HG02884 (cell line): ENCODE measurements at regions not wholly inside any gene's neighbourhood (a gene's known extent, or its start where the extent isn't known, plus 50 kb on each side); places are given as distances from the start of the nearest gene placed in this dataset.
"Not testable (repeated sequence)": the region's sequence is repeated elsewhere in the genome, so short reads cannot be mapped to it uniquely, and the experiment has no call there.

Experiments used
- ATAC-seq: cut with Tn5 transposase; IDR thresholded peaks from one replicate; pipeline ENCODE4 v1.9.1; 2021; ENCODE audit warnings: mild to moderate bottlenecking, moderate library complexity; ENCODE audit not compliant: unreplicated experiment

DNA sequence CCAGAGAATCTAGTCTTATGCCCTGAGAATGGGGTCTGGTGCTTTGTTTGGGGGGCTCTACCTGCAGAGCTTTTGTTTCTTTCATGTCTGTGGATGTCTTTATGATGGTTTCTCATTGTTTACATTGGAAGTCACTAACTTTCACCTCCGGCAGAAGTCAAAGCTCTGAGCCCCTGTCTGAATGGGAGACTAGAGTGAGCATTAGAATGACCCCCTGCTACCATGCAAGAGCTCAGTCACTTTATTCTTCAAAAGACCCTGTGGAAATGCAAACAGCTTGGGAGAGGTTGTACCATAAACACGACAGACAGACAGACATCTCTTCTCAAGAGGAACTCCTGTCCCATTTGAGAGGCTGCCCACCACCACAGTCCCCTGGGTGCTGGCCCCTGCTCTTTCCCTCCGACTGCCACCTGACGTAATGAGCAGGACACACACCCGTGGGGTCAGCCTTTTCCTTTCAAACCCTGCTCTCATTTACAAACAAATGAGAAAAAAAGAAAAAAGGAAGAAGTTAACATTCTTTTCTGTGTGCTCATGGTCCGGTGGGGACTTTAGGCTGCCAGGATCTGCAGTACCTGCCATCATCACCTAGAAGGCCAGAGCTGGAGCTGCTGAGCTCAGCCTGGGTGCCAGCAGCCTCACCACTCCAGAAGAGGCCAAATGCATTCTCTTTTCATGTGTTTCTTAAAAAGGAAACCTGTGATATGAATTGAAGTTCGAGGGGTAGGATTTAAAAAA lies 91.6 kb downstream of the FZD1 start:
- ATAC-seq, result no peak

DNA sequence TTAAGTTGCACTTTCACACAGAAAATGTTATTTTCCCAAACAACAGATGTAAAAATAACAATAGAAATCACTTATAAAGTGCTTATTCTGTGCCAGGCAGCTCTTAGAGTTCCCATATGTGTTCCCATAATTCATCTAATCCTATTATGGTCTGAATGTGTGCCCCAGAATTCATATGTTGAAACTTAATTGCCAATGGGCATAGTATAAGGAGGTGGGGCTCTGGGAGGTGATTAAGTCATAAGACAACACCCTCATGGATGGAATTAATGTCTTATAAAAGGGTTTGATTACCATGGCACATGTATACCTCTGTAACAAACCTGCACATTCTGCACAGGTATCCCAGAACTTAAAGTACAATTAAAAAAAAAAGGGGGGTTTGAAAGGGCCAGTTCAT lies 92.7 kb downstream of the FZD1 start:
- no peak for ATAC-seq

DNA sequence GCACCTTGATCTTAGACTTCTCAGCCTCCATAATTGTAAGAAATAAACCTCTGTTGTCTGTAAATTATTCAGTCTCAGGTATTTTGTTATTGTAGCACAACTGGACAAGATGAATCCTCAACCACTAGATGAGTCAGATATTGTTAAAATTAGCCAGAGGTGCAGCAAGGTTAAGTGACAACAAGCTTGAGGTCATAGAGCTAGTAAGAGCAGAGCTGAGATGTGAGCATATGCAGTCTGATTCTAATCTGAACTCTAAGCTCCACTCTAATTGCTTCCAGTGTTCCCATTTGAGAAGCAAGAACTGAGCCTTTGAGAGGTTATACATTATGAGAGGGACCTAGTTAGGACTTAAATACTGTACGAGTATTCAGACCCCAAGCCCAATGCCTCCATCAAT lies 93.1 kb downstream of the FZD1 start:
- ATAC-seq, result no peak

DNA sequence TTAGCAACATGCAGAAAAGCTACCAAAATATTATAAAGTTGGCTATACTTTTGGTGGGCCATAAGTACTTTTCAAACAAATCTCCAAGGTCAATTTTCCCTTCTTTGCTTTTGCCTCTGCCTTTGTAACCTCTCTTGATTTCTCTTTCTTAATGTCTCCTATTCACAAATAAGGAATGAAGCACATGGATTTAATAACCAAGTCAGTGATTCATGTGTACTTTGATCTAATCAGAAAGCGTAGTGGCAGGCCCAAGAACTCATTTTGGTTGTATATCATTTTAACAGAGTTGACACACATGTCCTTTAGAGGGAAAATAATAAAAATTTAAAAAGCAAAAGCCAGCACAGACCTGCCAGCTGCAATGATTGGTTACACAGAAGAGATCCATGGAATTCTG lies 93.7 kb downstream of the FZD1 start:
- ATAC-seq, result no peak

DNA sequence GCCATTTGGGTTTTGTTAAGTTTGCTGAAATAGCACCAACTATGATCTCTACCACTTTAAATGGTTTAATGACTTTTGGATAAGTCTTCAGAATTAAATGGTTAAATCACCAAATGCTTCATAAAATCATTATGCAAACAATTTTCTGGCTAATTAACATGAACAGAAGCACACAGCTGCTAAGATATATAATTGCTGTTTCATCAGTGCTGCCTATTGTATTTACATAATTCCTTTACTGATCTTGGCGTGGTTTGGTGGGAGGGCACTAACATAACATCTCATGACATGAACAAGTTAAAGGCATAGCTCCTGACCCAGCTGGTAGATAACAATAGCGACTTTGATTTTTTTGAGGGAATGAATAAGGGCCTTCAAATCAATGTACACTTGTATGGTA lies 94.1 kb downstream of the FZD1 start:
- no peak for ATAC-seq

DNA sequence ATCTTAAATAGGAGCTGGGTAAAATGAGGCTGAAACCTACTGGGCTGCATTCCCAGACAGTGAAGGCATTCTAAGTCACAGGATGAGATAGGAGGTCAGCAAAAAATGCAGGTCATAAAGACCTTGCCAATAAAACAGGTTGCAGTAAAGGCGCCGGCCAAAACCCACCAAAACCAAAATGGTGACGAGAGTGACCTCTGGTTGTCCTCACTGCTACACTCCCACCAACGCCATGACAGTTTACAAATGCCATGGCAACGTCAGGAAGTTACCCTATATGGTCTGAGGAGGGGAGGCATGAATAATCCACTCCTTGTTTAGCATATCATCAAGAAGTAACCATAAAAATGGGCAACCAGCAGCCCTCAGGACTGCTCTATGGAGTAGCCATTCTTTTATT lies 100.9 kb downstream of the FZD1 start:
- ATAC-seq, result not testable (repeated sequence)

DNA sequence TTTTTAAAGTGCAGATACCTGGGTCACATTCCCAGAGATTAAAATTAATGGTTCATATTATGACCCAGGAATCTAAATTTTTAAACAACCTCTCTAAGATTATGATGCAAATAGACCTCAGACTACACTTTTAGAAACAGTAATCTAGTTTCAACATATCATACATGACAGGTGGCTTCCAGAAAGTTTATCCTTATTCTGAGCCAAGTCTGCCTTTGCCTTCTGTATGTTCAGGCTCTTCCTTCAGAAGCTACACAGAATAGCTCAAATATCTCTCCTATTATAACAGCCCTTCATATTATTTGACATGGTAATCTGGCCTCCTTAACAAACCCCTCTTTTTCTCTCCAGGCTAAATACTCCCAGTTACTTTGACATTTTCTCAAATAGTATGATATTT lies 101.9 kb downstream of the FZD1 start:
- ATAC-seq, result no peak

DNA sequence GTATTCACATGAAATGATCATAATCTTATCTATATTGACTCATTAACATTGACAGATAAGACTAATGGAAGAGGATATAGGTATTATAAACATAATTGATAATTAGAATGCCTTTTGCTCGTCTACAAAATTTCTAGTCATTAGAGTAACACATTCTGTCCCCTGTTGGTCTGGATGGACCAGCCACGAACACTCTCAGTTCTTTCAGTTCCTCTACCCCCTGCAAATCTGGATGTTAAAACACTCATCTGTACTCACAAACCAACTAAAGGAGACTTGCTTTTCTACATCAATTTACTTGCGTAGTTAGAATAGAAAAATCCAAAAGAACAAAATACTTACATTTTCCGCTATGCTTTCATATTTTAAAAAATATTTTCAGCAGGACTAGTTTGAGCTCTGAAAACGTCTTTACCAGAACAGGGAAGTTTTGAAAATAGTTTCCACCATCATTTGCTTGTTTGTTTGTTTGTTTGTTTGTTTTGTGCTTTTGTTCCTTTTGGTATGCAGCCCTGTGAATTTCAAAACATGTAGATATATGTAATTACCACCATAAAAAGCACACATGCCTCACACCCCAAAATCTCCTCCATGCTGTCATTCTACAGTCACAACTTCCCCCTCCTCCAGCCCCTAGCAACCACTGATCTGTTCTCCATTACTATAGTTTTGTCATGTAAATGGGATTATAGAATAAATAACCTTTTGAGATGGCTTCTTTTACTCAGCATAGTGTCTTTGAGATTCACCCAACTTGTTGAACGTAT lies 103.8 kb downstream of the FZD1 start:
- ATAC-seq, result no peak

DNA sequence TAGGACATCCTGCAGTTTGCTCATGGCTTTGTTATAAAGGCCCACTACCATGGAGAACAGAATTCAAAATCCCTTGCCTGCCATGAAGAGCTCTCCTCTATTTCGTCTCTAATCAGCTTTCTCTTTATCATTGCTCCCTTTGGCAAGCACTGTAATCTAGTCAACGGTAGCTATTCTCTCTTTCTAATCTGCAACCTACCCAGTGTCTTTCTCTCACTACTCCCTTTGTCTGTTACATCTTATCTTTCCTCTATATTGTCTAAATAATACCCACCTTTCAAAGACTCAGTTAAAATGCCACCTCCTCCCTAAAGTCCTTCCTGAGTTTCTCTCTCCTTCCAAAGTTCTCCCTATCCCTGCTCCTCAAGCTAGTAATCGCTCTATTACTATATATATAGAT lies 108.1 kb downstream of the FZD1 start:
- ATAC-seq, result no peak

DNA sequence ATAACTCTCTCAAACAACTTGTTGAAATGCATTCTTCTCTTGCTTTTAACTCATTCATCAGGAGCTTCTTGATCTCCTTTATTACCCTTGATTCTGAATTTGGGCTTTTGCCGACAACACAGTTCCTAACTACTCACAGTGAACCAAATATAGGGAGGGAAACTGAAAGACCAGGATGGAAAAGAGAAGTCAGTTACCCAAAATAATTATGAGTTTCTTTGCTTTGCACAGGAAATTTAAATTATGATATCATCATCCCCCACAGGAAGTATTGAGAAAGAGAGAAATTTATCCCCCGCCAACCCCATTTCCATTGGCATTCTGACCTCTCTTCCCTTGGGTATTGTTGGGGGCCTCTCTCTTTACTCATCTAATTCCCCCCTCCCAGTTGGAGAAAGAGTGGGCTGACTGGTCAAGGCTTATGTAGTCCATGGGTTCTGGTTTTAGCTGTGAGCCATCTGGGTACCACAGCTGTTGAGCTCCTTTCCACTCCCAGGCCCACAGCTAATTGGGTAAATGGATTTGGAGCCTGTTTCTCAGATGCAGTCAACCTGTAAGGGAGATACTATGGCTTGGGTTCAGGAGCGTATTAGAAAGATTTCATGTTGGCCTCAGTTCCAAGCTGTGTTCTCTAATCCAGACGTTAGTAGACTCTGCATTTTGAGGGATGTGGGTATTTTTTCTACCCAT lies 109.0 kb downstream of the FZD1 start:
- ATAC-seq, result no peak

DNA sequence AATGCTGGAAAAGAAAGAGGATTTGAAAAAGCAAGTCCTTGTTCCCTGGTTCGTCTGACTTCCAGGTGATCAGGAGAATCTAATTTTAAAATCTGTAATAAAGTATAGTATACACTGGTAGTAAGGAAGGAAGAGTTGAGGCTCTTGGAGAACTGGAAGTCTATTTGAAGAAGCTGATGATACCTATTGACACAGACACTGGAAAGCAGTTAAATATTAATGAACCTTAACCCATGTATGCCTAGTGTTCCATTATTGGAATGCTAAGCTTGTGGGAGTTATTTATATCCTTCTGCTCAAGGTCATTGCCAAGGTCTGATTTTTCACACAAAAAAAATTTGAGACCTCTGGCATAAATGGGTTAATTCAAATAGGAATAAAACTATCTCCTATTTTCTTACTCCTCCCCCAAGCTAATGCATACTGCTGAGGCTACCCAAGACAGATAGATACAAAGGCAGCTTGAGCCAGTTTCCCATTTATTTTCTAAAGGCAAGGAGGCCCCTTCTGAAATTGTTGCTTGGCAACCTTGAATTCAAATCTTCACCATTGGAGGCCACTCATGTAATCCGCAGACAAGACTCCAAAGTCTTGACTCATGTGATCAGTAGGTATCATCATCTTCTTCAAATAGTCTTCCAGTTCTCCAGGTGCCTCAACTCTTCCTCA lies 110.2 kb downstream of the FZD1 start:
- ATAC-seq, result no peak

DNA sequence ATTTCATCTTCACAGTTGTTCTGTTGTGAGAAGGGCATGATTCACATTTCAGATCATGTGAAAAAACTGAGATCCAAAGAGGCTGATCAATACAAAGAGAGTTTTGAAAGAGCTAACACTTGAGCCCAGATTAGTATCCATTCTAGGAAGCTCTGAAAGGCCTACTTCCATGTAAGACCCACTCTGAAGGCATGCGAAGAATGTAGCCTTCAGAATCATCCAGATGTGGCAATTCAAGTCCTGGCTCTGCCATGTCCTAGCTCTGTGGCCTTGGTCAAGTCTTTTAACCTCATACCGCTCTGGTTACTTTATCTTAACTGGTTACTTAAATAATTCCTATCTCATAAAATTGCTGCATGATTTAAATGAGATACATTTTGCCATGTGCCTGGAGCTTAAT lies 111.1 kb downstream of the FZD1 start:
- ATAC-seq, result no peak

DNA sequence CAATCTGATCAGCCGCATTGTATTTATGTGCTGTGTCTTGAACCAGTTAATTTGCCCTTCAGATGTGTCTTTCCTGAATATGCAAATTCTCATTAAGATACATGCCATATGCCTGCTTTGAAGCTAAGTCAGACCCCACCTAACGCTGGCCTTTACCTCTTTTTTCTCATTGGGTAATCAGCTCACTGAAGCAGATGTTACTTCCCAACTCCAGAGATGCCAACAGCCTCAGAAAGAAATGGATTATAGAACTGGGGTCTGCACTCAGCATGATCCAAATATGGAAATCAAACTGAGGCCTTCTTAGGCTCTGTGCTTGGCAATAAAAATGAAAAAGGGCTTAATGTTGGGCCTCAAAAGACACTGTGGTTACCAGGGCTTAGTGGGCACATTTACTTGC lies 113.9 kb downstream of the FZD1 start:
- ATAC-seq, result no peak

DNA sequence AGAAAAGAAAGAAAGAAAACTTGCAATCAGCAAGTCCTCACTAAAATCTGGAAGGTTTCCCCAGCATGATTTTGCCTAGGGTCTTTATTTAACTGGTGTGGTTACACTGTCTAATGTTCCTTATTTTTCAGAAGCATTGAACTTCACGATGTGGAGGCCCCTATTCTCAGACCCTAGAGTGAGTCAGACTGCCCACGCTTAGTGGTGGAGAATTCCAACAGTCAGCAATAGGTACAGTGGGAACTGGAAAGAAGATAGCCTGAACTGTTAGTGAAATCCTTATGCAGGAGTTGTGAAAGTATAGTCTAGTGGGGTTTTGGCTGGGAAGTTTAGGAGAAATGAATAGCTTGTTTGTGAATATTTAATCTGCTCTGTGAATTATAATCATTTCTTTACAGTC lies 115.0 kb downstream of the FZD1 start:
- no peak for ATAC-seq

DNA sequence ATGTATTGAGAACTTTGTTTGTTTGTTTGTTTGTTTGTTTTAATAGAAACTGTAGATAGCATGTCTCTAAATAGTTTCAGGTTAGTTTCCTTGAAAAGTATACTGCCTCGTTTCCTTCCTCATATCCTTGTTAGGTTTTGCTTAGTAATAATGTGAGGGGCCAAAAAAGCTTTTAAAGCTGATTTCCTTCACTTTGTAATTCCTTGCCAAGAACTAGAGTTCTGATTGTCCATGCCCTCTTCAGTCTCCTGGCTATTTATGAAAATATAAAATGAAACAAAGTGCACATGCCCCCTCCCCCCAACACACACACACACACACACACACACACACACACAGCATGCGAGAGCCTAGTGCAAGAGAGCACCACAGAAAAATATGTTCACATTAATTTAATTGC lies 115.8 kb downstream of the FZD1 start:
- ATAC-seq, result no peak

DNA sequence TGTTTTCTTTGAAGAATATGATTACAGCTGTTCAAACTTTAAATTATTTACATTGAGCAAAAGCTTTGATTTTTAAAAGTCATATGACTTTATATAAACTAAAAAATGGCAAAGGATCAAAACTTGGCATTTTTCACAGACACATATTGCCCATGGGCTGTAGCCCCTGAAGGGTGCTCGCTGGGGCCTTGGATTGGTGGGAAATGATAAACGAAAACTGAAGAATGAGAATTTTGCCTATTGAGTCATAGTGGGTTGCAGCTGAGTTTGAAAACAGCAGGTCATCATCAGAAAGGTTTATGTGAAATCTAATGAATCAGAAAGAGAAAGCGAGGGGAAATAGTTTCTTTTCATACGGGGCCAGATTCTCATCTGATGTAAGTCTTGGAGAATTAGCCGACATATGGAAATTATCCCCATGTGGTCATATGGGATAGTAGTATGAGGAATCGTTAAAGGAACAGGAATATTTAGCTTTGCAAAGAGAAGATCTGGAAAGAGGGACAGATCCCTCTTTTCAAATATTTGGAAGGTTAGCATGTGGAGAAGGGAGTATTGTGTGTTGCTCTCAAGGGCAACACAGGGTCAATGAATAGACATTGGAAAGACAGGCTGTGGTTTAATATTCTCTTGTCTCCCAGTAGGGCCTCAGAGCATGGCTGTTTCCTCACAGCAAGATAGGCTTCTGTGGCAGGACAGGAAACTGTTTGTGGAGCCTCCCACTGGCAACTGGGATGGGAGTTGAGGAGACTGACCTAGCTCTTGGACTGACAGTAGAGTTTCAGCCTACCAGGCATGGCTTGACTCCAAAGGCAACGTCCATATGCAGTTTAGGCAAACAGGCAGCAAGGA lies 119.0 kb downstream of the FZD1 start:
- no peak for ATAC-seq

DNA sequence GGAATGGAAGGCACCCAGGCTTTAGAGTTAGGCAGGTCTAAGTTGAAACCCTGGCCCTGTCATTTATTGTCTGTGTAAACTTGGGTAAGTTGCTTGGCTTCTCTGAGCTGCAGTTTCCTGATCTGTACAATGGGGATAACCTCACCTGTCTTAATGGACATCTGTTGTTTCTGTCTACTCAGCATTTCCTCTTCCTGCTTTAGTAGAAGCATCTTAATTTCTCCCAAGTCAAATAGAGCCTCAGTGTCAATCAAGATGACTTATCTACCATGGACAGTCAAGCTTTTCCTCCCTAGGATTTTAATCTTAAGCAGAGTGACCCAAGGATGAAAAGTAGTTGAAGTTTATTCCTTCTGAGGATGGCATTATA lies 119.7 kb downstream of the FZD1 start:
- no peak for ATAC-seq

DNA sequence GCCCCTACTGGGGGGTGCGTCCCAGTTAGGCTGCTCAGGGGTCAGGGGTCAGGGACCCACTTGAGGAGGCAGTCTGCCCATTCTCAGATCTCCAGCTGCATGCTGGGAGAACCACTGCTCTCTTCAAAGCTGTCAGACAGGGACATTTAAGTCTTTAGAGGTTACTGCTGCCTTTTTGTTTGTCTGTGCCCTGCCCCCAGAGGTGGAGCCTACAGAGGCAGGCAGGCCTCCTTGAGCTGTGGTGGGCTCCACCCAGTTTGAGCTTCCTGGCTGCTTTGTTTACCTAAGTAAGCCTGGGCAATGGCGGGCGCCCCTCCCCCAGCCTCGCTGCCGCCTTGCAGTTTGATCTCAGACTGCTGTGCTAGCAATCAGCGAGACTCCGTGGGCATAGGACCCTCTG lies 130.5 kb downstream of the FZD1 start:
- ATAC-seq, result not testable (repeated sequence)

DNA sequence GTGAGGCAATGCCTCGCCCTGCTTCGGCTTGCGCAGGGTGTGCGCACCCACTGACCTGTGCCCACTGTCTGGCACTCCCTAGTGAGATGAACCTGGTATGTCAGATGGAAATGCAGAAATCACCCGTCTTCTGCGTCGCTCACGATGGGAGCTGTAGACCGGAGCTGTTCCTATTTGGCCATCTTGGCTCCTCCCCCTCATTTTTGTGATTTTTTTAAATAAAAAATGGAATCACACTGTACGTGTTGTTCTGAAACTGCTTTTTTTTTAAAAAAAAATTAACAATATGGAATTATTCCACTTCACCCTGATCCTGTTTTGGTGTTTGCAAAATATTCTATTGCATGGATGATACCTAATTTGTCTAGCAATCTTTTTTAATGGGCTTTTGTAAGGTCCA lies 131.1 kb downstream of the FZD1 start:
- ATAC-seq, result not testable (repeated sequence)

DNA sequence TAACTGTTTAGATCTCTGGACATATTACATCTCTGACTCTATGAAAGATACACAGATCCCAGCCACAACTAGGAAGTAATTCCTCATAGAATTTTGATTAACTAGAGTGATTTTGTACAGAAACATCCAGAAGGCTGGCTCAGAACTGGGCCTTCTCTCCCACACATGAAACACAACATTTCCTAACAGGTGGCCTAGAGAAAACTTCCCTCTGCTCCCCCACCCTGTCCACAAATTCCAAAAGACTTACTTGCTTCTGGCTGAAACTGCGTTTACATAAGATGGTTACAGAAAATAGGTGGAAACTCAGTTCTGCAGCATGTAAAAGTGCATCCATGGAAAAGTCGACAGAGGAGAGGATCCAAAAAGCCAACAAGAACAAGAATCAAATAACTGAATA lies 132.9 kb downstream of the FZD1 start:
- ATAC-seq, result no peak

DNA sequence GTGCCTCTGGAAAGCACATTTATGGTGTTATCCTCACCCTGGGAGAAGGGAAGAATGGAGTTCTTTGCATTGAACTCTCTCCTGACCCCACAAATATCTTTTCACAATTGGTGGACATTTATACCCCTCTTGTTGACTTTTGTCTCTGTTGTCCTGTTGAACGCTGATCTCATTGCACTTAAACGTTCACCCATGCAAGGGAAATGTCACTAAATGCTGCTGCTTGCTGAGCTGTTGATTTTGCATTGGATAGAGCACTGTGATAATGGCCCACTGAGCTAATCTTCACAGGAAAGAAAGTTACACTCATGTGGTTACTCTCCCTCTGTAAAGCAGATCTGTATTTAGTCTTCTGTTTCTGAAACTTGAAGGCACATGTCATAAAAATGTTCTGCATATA lies 133.4 kb downstream of the FZD1 start:
- ATAC-seq, result no peak
